Activated CD4-positive, alpha-beta T cell treated with anti-CD3 and anti-CD28 coated beads, Interleukin-2, Interleukin-6, amounts not matched to agents 100 ng/mL and 50 ng/mL, durations not matched to agents 16 hours and 8 hours (primary cell): ENCODE measurements at regions not wholly inside any gene's neighbourhood (a gene's known extent, or its start where the extent isn't known, plus 50 kb on each side); places are given as distances from the start of the nearest gene placed in this dataset.
A peak's percentile ranks its signal among the peaks of the same experiment; 100 is the strongest.
"Not testable (repeated sequence)": the region's sequence is repeated elsewhere in the genome, so short reads cannot be mapped to it uniquely, and the experiment has no call there.

Source experiments
- DNase-seq: peaks from one replicate; pipeline ENCODE4 v3.0.0-alpha.2; 2020

DNA sequence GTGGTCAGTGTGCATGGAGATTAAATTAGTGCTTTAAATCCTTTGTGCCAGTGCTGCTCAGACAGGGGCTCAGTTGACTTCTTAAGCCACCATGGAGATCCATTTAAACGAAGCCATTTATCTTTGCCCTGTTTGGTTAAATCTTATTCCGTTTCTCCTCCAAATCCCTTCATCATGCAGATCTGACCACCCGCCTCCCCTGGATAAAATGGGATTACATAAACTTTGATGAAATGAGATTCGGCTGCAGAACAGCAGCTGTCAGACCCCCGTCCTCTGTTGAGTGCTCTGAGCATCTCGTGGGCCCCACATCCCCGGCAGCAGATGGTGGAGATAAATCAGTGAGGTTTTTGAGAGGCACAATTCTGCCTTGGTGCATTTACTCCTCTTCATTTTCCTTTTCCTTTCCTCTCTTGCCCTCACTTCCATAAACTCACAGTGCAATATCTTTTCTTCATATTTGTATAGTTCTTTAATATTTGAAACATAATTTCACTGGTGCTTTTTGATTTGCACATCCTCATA lies 84.4 kb upstream of the TWIST2 start:
- no peak for DNase-seq

GRCh38 chr2:238765590-238765989 lies 82.3 kb upstream of the TWIST2 start:
- no peak for DNase-seq

GRCh38 chr2:238771218-238771617 lies 76.7 kb upstream of the TWIST2 start:
- no peak for DNase-seq

DNA sequence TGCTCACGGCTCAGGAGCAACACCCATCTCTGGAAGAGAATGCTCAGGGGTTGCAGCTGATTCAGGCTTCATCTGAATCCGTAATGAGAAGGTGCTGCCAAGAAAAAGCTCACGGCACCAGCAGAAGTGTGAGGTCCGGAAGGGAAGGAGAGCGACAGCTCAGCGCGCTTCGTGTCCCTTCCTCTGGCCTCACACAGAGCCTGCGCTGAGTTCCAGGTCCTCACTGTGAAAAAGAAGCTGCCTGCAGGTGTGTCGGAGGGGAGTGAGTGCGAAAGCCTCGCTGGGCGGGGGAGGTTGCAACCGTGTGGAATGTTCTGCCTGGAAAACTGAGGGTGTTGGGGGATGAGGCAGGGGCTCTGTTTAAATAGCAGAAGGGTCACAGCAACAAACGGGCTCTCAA lies 76.2 kb upstream of the TWIST2 start:
- DNase-seq, result no peak

- DNase-seq, result no peak
Observed at GRCh38 chr2:238772635-238773297, 75.1 kb upstream of the TWIST2 start.

- DNase-seq, result no peak
Observed at GRCh38 chr2:238773472-238773871, 74.4 kb upstream of the TWIST2 start.

GRCh38 chr2:238774071-238774470 lies 73.8 kb upstream of the TWIST2 start:
- DNase-seq, result no peak

- no peak for DNase-seq
Observed at GRCh38 chr2:238774980-238775509, 72.8 kb upstream of the TWIST2 start.

DNA sequence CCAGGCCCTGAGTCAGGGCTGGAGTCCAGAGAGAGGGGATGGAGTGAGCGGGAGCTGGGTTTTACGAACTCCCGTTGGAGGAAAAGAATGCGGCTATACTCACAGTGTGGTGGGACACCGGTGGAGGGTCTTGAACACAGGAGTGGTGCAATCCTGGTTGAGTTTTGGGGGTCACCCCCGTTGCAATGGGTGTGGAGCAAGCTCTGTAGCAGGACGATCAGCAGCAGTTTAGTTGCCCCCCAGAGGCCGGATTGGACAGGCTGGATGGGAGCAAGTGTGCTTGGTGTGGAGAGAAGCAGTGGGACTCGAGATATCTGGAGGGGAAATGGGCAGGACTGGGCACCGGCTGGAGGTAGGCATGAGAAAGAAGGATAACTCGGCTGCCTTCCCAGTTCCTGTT lies 72.3 kb upstream of the TWIST2 start:
- DNase-seq, result no peak

- DNase-seq, result no peak
Observed at GRCh38 chr2:238776003-238776760, 71.7 kb upstream of the TWIST2 start.

GRCh38 chr2:238776761-238777046 lies 71.2 kb upstream of the TWIST2 start:
- not testable (repeated sequence) for DNase-seq

GRCh38 chr2:238777369-238778067 lies 70.4 kb upstream of the TWIST2 start:
- no peak for DNase-seq

GRCh38 chr2:238784671-238785527 lies 63.0 kb upstream of the TWIST2 start:
- DNase-seq, result peak; percentile 62

DNA sequence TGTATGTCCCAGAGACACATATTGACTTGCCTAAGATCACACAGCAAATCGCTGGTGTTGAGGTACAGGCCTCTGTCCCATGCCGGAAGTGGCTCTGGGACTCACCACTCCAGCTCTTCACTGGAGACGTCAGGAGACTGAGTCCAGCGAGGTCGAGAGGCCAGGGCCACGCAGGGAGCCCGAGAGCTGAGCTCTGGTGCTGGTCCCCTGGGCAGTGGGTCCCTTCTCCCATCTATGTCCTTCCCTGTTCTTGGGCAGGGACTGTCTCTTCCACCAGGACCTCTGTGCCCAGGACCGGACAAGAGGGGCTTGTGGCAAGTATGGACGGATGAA lies 62.4 kb upstream of the TWIST2 start:
- no peak for DNase-seq

DNA sequence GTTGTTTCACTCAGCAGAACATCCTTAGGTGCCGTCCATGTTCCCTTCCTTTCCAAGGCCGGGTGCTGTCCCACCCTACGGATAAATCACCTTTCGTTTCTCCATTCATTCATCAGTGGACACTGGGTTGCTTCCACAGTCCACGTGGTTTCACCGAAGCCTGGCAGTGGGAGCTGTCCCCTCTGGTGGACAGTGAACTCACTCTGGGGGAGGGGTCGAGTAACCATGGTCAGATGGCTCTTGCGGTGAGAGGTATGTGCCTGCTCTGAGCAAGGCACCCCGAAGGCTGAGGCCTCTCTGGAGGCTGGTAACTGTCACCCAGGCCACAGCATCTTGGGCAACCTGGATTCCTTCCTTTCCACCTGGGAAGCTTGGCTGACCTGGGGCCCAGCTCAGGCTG lies 61.5 kb upstream of the TWIST2 start:
- no peak for DNase-seq

- DNase-seq, result no peak
Observed at GRCh38 chr2:238786792-238787490, 60.9 kb upstream of the TWIST2 start.

GRCh38 chr2:238787501-238787900 lies 60.4 kb upstream of the TWIST2 start:
- no peak for DNase-seq

GRCh38 chr2:238789317-238789806 lies 58.5 kb upstream of the TWIST2 start:
- no peak for DNase-seq

GRCh38 chr2:238790126-238790832 lies 57.6 kb upstream of the TWIST2 start:
- DNase-seq, result no peak

GRCh38 chr2:238790833-238791230 lies 57.1 kb upstream of the TWIST2 start:
- DNase-seq, result no peak

- no peak for DNase-seq
Observed at GRCh38 chr2:238791354-238791753, 56.5 kb upstream of the TWIST2 start.
